ENCODE measurements at regions not wholly inside any gene's neighbourhood (a gene's known extent, or its start where the extent isn't known, plus 50 kb on each side); places are given as distances from the start of the nearest gene placed in this dataset.
"Not testable (repeated sequence)": the region's sequence is repeated elsewhere in the genome, so short reads cannot be mapped to it uniquely, and the experiment has no call there.

- DNase-seq (ENCODE audit: low read depth), result no peak
- H3K4me3 ChIP-seq (ENCODE audit: low read depth, low read length), result no peak overlapping the region
Measured at GRCh38 chr2:2799151-2799697, 468.1 kb upstream of the MYT1L start.

- no peak for DNase-seq (ENCODE audit: low read depth)
- no peak overlapping the region for H3K4me3 ChIP-seq (ENCODE audit: low read depth, low read length)
Measured at GRCh38 chr2:2798337-2798736, 467.3 kb upstream of the MYT1L start.

- no peak for DNase-seq (ENCODE audit: low read depth)
- H3K4me3 ChIP-seq (ENCODE audit: low read depth, low read length), result no peak overlapping the region
Measured at GRCh38 chr2:2797797-2798196, 466.7 kb upstream of the MYT1L start.

GRCh38 chr2:2796207-2796606 is 465.1 kb upstream of the MYT1L start:
- no peak overlapping the region for H3K4me3 ChIP-seq (ENCODE audit: low read depth, low read length)
- DNase-seq (ENCODE audit: low read depth), result no peak

- DNase-seq (ENCODE audit: low read depth), result no peak
- no peak overlapping the region for H3K4me3 ChIP-seq (ENCODE audit: low read depth, low read length)
Measured at GRCh38 chr2:2795438-2796091, 464.5 kb upstream of the MYT1L start.

- no peak for DNase-seq (ENCODE audit: low read depth)
- H3K4me3 ChIP-seq (ENCODE audit: low read depth, low read length), result no peak overlapping the region
Measured at GRCh38 chr2:2793925-2794560, 463.0 kb upstream of the MYT1L start.

- H3K4me3 ChIP-seq (ENCODE audit: low read depth, low read length), result no peak overlapping the region
- no peak for DNase-seq (ENCODE audit: low read depth)
Measured at GRCh38 chr2:2793514-2793913, 462.4 kb upstream of the MYT1L start.

- no peak overlapping the region for H3K4me3 ChIP-seq (ENCODE audit: low read depth, low read length)
- no peak for DNase-seq (ENCODE audit: low read depth)
Measured at GRCh38 chr2:2791606-2792005, 460.5 kb upstream of the MYT1L start.

GRCh38 chr2:2791031-2791430 is 460.0 kb upstream of the MYT1L start:
- DNase-seq (ENCODE audit: low read depth), result no peak
- H3K4me3 ChIP-seq (ENCODE audit: low read depth, low read length), result no peak overlapping the region

- DNase-seq (ENCODE audit: low read depth), result no peak
- H3K4me3 ChIP-seq (ENCODE audit: low read depth, low read length), result no peak overlapping the region
Measured at GRCh38 chr2:2788076-2788475, 457.0 kb upstream of the MYT1L start.

- H3K4me3 ChIP-seq (ENCODE audit: low read depth, low read length), result no peak overlapping the region
- DNase-seq (ENCODE audit: low read depth), result no peak
Measured at GRCh38 chr2:2787301-2787907, 456.3 kb upstream of the MYT1L start.

GRCh38 chr2:2782007-2782406 is 450.9 kb upstream of the MYT1L start:
- no peak overlapping the region for H3K4me3 ChIP-seq (ENCODE audit: low read depth, low read length)
- DNase-seq (ENCODE audit: low read depth), result no peak

GRCh38 chr2:2779727-2780126 is 448.7 kb upstream of the MYT1L start:
- H3K4me3 ChIP-seq (ENCODE audit: low read depth, low read length), result no peak overlapping the region
- DNase-seq (ENCODE audit: low read depth), result no peak

- DNase-seq (ENCODE audit: low read depth), result no peak
- no peak overlapping the region for H3K4me3 ChIP-seq (ENCODE audit: low read depth, low read length)
Measured at GRCh38 chr2:2777876-2778275, 446.8 kb upstream of the MYT1L start.

GRCh38 chr2:2777213-2777612 is 446.1 kb upstream of the MYT1L start:
- no peak for DNase-seq (ENCODE audit: low read depth)
- H3K4me3 ChIP-seq (ENCODE audit: low read depth, low read length), result no peak overlapping the region

GRCh38 chr2:2775018-2775417 is 443.9 kb upstream of the MYT1L start:
- H3K4me3 ChIP-seq (ENCODE audit: low read depth, low read length), result no peak overlapping the region

GRCh38 chr2:2773692-2774091 is 442.6 kb upstream of the MYT1L start:
- DNase-seq (ENCODE audit: low read depth), result no peak

More at GRCh38 chr2:2775018-2775417, 443.9 kb upstream of the MYT1L start:
- no peak for DNase-seq (ENCODE audit: low read depth)

GRCh38 chr2:2773080-2773479 is 442.0 kb upstream of the MYT1L start:
- DNase-seq (ENCODE audit: low read depth); H3K4me3 ChIP-seq (ENCODE audit: low read depth, low read length): not testable (repeated sequence)

More at GRCh38 chr2:2773692-2774091, 442.6 kb upstream of the MYT1L start:
- no peak overlapping the region for H3K4me3 ChIP-seq (ENCODE audit: low read depth, low read length)

- H3K4me3 ChIP-seq (ENCODE audit: low read depth, low read length), result no peak overlapping the region
Measured at GRCh38 chr2:2771721-2772411, 440.8 kb upstream of the MYT1L start.

More at GRCh38 chr2:2771721-2772411, 440.8 kb upstream of the MYT1L start:
- no peak for DNase-seq (ENCODE audit: low read depth)
